Caco-2 (cell line): ENCODE measurements at regions not wholly inside any gene's neighbourhood (a gene's known extent, or its start where the extent isn't known, plus 50 kb on each side); places are given as distances from the start of the nearest gene placed in this dataset.

ENCODE experiments used
- BruUV-seq: library from RNA; stranded (reverse); fragments of 400-500 nt; replicated peaks from 2 replicates; lab custom pipeline; 2021; lab: Mats Ljungman, UMichigan
- CTCF ChIA-PET: fragments of 300-600 bp; sonication (Branson Sonifier 250); formaldehyde crosslinking; loops from one replicate; lab custom pipeline; 2022; ENCODE audit warnings: antibody characterized with exemption; lab: Charles Lee
- POLR2A ChIA-PET: fragments of 300-600 bp; sonication (Branson Sonifier 250); formaldehyde crosslinking; loops from one replicate; lab custom pipeline; 2022; ENCODE audit warnings: antibody characterized with exemption; lab: Charles Lee
- DNase-seq, 2 experiments: peaks; one replicate each; pipeline versions ENCODE4 v3.0.0 to v3.0.0-alpha.2; 2020 to 2022
- H3K27me3 ChIP-seq: replicated peaks from 2 replicates; pipeline ENCODE4 v1.6.0; 2011; ENCODE audit warnings: low read length; ENCODE audit not compliant: control insufficient read depth, insufficient read depth
- H3K36me3 ChIP-seq: 2 replicates; pipeline ENCODE4 v1.5.1; 2011; ENCODE audit warnings: low read length; ENCODE audit not compliant: control insufficient read depth, insufficient read depth
- H3K4me1 ChIP-seq: fragments of 250-450 bp; sonication (Bioruptor Pico); 2 replicates; pipeline ENCODE4 v1.5.1; 2020; ENCODE audit warnings: mild to moderate bottlenecking
- H3K4me3 ChIP-seq: 2 replicates; pipeline ENCODE4 v1.5.1; 2011; ENCODE audit warnings: low read depth, mild to moderate bottlenecking, control low read depth, low read length
- H3K9me3 ChIP-seq: fragments of 250-450 bp; sonication (Bioruptor Pico); 2 replicates; pipeline ENCODE4 v1.5.1; 2020; ENCODE audit warnings: mild to moderate bottlenecking, moderate library complexity
- H3K27ac Mint-ChIP-seq: one replicate; pipeline ENCODE4 v1.8.0; 2022; ENCODE audit warnings: mixed read lengths; ENCODE audit not compliant: unreplicated experiment
- H3K27me3 Mint-ChIP-seq: one replicate; pipeline ENCODE4 v1.8.0; 2022; ENCODE audit warnings: mixed read lengths; ENCODE audit not compliant: insufficient read depth, unreplicated experiment
- H3K36me3 Mint-ChIP-seq: one replicate; pipeline ENCODE4 v1.8.0; 2022; ENCODE audit warnings: mild to moderate bottlenecking, mixed read lengths; ENCODE audit not compliant: insufficient read depth, unreplicated experiment
- H3K4me1 Mint-ChIP-seq: one replicate; pipeline ENCODE4 v1.8.0; 2022; ENCODE audit warnings: low read depth, mixed read lengths; ENCODE audit not compliant: unreplicated experiment
- H3K4me3 Mint-ChIP-seq: one replicate; pipeline ENCODE4 v1.8.0; 2022; ENCODE audit warnings: mild to moderate bottlenecking, moderate library complexity, mixed read lengths; ENCODE audit not compliant: unreplicated experiment
- H3K9me3 Mint-ChIP-seq: one replicate; pipeline ENCODE4 v1.8.0; 2022; ENCODE audit warnings: mixed read lengths; ENCODE audit not compliant: unreplicated experiment
- CTCF ChIP-seq, 2 experiments: fragments of 200-600 bp in 1 of 2; IDR thresholded peaks; 1 replicate in 1 of 2; 2 replicates in 1 of 2; pipeline versions ENCODE4 v1.5.1 to v1.8.0; 2011 to 2022; ENCODE audit warnings: antibody characterized with exemption in 1 of 2, control low read depth in 1 of 2, inconsistent platforms in 1 of 2, low read depth in 1 of 2, low read length in 1 of 2, mild to moderate bottlenecking in 1 of 2, moderate library complexity in 1 of 2; ENCODE audit not compliant: insufficient read depth in 1 of 2, severe bottlenecking in 1 of 2, unreplicated experiment in 1 of 2
- intact Hi-C: fragments of 100-400 bp; cut with micrococcal nuclease; formaldehyde crosslinking; loops from one replicate; pipeline ENCODE4 v1.10.0; 2022; ENCODE audit not compliant: unreplicated experiment

GRCh38 chr4:186789651-186790050, 66.0 kb upstream of the FAT1 start:
- CTCF ChIA-PET, result no interaction called here
- H3K4me3 ChIP-seq, result no peak overlapping the region
- no peaks in the 10 kb centered on the region for H3K27me3 ChIP-seq
- Mint-ChIP-seq H3K27ac (no peak overlapping the region), H3K4me3 (no peak overlapping the region), H3K4me1 (no peaks in the 10 kb centered on the region), H3K9me3 (no peaks in the 10 kb centered on the region), H3K36me3 (no peaks in the 10 kb centered on the region), H3K27me3 (no peaks in the 10 kb centered on the region)
- POLR2A ChIA-PET, result no interaction called here
- BruUV-seq, result no TSS peak
- H3K4me1 ChIP-seq, result no peaks in the 10 kb centered on the region
- H3K9me3 ChIP-seq, result no peaks in the 10 kb centered on the region
- no peak for TF ChIP-seq CTCF (IDR thresholded peaks at IDR 0.05; ENCODE audit: insufficient read depth in 1 of 2, low read depth in 1 of 2, low read length in 1 of 2, severe bottlenecking in 1 of 2, unreplicated experiment in 1 of 2)
- no peaks in the 10 kb centered on the region for H3K36me3 ChIP-seq
- DNase-seq, result no peak
- intact Hi-C loops, result no loop called here

GRCh38 chr4:186790630-186791029, 67.0 kb upstream of the FAT1 start:
- H3K4me3 ChIP-seq, result no peak overlapping the region
- H3K27me3 ChIP-seq, result no peaks in the 10 kb centered on the region
- Mint-ChIP-seq H3K4me1 (no peaks in the 10 kb centered on the region), H3K27ac (no peak overlapping the region), H3K27me3 (no peaks in the 10 kb centered on the region), H3K4me3 (no peak overlapping the region), H3K9me3 (peaks cover 7% of the 10 kb centered on the region), H3K36me3 (no peaks in the 10 kb centered on the region)
- no peaks in the 10 kb centered on the region for H3K4me1 ChIP-seq
- no peak for TF ChIP-seq CTCF (IDR thresholded peaks at IDR 0.05; ENCODE audit: insufficient read depth in 1 of 2, low read depth in 1 of 2, low read length in 1 of 2, severe bottlenecking in 1 of 2, unreplicated experiment in 1 of 2)
- POLR2A ChIA-PET, result no interaction called here
- no TSS peak for BruUV-seq
- no peaks in the 10 kb centered on the region for H3K36me3 ChIP-seq
- CTCF ChIA-PET, result no interaction called here
- intact Hi-C loops, result no loop called here
- DNase-seq, result no peak
- H3K9me3 ChIP-seq, result no peaks in the 10 kb centered on the region

GRCh38 chr4:186792728-186793366, 69.2 kb upstream of the FAT1 start:
- H3K36me3 Mint-ChIP-seq, result no peaks in the 10 kb centered on the region
- ChIA-PET CTCF (no interaction called here), POLR2A (no interaction called here)

More at GRCh38 chr4:186792728-186793366, 69.2 kb upstream of the FAT1 start:
- H3K27ac Mint-ChIP-seq, result no peak overlapping the region
- Histone ChIP-seq H3K36me3 (no peaks in the 10 kb centered on the region), H3K9me3 (no peaks in the 10 kb centered on the region), H3K27me3 (no peaks in the 10 kb centered on the region), H3K4me3 (no peak overlapping the region), H3K4me1 (no peaks in the 10 kb centered on the region)
- intact Hi-C loops, result no loop called here
- H3K4me1 Mint-ChIP-seq, result no peaks in the 10 kb centered on the region
- H3K4me3 Mint-ChIP-seq, result no peak overlapping the region
- peaks cover 9% of the 10 kb centered on the region for H3K9me3 Mint-ChIP-seq
- DNase-seq, result no peak
- no peak for TF ChIP-seq CTCF (IDR thresholded peaks at IDR 0.05; ENCODE audit: insufficient read depth in 1 of 2, low read depth in 1 of 2, low read length in 1 of 2, severe bottlenecking in 1 of 2, unreplicated experiment in 1 of 2)
- no peaks in the 10 kb centered on the region for H3K27me3 Mint-ChIP-seq
- no TSS peak for BruUV-seq
